HG02870 (cell line): ENCODE measurements at regions not wholly inside any gene's neighbourhood (a gene's known extent, or its start where the extent isn't known, plus 50 kb on each side); places are given as distances from the start of the nearest gene placed in this dataset.

Source experiments
- ATAC-seq: cut with Tn5 transposase; IDR thresholded peaks from one replicate; pipeline ENCODE4 v1.9.1; 2021; ENCODE audit warnings: mild to moderate bottlenecking, moderate library complexity; ENCODE audit not compliant: unreplicated experiment

DNA sequence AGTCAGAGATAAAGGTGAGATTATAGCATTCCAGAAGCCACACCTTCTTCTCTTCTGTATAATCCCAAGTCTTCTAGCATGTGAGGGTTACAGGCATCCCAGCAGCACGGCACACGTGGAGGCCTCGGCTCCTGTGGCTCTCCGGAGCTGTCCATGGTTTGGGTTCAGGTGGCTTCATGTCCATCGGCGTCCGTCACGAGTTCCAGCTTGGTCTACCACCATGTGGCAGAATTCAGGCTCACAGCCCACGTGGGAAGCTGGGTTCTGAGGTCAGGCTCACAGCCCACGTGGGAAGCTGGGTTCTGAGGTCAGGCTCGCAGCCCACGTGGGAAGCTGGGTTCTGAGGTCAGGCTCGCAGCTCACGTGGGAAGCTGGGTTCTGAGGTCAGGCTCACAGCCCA, 378.3 kb upstream of the SALL3 start:
- no peak for ATAC-seq

DNA sequence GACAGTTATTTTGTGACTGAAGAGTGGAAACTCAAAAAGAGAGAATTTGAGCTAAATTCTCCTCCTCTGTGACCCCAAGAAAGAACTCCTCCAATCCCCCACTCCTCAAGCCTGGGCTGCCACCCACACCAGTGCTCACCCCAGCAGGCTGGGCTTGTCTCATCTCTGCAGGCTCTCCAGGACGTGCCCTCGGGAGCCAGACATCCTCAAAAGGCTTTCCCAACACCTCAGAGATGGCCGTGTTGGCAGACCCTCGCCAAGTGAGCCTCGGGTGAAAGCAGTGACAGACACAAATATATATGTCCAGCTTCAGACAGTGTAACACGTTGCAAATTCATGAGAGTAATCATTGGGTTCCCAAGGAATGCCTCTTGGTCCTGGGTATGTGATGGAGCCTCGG, 377.7 kb upstream of the SALL3 start:
- no peak for ATAC-seq

DNA sequence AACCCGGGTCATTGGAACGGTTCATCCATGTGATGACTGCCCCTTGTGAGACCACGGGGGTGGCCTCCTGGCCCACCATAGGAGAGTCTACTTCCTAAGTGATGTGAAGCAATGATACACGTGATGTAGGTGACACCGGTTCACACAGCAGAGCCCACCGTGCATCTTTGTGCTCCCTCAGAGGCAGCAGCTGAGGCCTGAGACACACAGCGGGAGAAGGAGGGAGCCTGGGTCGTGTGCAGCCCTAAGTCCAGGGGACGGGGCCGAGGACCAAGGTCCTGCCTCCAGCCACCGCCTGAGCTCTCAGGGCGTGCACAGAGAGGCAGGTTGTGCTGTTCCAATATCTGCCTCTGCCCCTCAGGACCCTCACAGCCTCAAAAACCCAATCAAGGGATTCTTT, 377.2 kb upstream of the SALL3 start:
- ATAC-seq: no peak

DNA sequence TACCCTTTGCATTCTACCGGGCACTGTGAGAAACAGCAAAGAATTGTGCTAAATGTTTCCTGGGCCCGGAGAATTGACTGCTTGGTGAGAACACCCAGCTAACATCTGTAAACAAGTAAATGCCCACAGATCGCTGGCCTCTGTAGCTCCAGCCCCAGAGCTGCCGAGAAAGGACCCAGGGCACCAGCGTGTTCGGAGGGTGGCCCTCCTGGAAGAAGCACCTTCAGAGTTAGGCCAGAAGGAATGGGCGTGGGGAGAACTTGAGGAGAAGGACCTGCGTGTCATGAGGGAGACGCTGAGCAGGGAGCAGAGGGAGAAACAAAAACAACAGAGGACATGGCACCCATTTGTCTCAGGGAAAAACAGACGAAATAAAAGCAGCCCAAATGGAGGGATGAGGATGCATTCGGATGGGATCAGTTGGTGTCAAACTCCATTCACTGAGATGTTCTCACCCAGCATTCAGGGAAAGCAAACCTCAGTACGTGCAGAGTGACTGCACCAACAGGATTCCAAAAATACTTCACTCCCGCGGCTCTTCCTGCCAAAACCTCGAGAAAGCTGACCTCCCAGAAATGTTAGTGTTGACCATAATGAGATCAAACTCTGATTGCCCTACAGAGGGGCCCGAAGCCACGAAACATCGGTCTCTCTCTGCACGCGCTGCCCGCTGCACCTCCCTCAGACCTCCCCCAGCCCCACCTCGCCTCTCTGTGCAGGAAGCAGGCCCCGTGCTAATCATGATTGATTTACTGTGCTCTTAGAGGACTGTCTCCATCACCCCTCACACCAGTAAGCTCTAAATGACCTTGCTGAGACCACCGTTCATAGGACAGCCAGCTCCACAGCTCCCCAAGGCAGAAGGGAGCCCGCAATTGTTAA, 376.3 kb upstream of the SALL3 start:
- ATAC-seq: no peak

DNA sequence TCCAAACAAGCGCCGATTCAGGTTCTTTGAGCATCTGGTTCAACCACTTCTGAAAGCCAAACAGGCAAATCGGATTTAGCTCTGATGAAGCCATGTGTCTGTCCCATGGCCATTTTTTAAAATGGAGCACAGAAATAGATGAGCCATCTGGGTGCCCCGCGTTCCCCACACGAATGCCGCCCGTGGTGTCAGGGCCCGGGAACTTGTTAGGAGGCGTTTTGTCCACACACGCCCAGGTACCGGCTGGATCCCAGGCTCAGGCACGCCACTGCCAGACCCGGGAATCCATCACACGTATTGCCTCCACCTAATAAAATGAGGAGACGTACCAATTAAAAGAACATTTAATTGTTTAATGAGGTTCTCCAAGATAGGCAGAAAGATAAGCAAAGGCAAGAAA, 374.4 kb upstream of the SALL3 start:
- no peak for ATAC-seq

DNA sequence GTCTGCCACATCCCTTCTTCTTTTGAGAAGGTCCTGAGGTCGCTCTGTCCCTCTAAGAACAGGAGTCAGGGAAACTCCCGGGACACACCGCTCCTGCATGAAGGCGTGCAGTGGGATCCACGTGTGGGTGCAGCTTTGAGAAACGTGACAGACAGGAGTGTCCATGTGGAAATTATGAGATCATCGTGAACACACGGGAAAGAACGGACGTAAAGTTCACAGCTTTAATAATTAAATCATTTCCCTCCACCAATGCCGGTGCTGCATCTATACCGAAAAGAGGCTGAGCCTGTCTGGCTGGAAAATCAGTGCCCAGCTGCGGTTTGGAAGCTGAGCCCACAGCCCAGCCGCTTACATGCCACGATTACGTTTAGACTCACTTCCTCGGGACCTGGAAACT, 372.4 kb upstream of the SALL3 start:
- no peak for ATAC-seq

DNA sequence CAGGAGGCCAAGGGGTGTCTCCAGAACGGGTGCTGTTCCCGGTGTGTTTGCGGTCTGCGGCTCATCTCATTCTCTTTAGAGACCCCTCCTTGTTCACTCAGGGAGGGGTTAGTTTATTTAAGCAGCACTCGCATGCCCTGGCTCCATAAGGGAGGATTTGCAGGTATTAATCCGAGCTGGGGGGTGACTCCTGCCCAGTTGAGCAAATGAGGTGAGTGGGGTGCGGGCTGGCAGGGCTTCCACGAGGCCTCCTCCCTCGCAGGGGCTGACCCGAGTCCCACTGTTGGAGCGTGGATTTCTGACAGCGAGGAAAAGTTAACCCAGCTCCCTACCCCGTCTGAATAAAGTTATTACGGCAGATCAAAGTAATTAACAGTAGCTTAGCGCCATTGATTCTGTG, 371.8 kb upstream of the SALL3 start:
- ATAC-seq: no peak

DNA sequence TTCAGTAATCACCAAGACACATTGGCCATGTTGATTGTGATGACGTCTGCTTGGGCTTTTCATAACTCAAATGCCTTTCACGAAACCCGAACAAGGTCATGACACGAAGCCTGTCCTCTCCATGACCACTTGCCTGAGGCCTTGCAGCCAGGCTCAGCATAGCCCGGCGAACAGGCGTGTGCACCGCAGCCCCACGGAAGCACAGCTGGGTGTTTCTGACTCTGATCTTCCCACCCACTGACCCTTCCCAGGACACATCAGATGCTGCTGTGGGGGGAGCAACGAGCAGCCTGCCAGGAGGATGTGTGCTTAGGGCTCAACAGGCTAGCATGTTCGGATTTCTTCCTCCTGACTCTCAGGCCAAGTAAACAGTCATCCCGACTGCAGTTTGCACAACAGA, 369.4 kb upstream of the SALL3 start:
- no peak for ATAC-seq

DNA sequence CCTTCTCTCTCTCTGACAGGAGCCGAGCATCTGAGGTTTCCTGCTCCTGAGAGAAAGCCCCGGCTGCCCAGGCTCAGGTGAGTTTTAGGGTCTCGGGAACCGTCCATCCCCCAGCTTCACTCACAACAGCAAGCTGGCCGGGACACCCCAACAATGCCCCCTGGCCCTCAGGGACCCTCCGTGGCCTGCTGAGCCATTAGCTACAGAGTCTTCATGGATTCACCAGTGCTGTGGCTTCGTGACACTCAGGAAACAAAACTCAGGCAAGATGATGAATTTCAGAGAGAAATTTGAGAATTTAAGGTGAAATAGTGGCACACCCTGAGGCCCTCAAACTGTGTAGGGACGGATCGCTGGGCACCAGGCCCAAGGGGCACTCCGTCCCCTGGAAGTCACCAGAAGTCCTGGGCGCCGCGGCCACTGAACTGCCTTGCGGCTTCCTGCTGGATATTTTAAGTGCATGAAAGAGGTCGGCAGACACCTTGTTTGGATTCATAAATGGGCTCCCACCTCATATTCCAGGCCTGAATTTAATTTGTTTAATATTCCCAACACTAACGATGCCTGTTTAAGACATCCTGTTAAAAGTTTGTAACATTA, 368.3 kb upstream of the SALL3 start:
- no peak for ATAC-seq

DNA sequence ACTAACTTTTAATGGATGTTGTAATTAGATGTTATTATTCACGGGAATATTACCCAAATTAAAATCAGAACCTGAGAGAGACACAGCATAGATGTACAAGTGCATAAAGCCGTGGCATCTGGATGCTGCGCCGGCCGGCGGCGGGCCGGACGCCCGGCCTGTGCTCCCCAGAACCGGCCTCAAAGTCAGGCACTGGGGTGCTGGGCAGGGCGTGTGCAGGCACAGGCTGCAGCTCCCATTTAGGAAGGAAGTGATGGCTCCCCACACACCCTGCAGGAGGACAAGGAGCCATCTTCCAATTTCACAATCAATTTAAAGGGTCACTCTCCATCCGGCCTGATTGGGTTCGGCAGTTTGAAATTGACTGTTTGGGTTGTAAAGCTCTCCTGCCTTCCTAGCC, 367.7 kb upstream of the SALL3 start:
- ATAC-seq: no peak

DNA sequence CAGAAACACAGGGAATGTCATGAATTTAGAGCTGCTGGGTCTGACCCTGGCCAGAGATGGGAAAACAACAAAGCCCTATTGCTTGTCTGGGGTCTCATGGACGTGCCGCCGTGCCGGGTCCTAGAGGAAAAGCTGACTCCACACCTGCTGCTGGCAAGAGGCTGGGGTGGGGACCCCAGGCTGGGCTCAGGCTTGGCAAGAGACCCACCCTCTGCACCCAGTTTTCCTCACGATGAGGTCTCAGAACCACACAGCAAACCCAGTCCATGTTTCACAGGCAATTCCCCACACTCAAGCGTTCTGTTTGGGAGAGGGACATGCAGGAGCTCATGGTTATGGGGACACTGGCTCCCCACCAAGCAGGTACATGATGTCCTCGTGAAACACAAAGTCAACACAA, 367.3 kb upstream of the SALL3 start:
- ATAC-seq: no peak

DNA sequence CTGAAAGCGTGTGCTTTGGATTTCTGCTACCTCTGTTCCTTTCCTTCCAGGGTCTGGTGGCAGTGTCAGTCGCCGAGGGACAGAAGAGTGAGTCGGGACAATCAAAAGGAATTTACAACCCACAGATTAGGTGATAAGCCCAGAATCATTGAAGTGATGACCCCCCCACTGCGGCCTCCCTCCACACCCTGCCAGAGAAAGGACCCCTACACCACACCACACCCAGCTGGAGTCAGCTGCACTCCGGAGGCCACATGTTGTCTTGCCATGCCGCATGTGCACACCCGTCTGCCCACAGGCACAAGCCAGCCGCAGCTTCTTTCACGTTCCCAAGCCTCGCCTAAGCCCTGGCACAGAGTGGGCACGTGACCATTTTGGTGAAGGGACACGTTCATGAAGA, 366.8 kb upstream of the SALL3 start:
- ATAC-seq: no peak

DNA sequence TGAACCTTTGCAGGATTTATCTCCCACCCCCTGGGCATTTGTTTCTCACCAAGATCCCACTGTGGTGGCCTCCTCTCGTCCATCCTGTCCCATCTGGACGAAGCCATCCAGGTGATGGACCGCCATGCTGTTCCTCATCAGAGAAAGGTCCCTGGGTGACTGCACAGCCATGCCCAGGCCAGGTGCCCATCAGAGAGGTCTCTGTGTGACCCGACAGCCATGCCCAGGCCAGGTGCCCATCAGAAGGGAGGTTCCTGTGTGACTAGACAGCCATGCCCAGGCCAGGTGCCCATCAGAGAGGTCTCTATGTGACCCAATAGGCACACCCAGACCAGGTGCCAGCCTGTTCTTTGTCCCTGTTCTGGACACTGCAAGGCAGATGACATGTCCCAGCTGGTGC, 360.9 kb upstream of the SALL3 start:
- no peak for ATAC-seq

DNA sequence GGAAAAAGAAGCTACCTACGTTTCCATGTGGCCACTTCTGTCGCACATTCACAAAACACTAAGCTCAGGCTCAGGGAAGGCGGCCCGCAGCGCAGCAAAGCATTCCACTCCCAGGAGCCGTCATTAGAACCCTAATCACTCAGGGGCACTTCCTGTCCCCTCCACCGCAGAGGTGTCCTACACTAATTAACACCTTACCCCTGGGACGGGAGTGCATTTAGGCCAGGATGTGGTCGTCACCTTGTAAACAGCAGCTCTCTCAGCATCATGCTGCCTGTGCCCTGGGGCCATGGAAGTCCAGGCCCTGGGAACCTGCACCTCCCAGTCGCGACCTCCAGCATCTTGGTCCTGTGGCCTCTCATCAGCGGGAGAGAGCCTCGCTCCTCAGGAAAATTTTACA, 359.8 kb upstream of the SALL3 start:
- no peak for ATAC-seq

DNA sequence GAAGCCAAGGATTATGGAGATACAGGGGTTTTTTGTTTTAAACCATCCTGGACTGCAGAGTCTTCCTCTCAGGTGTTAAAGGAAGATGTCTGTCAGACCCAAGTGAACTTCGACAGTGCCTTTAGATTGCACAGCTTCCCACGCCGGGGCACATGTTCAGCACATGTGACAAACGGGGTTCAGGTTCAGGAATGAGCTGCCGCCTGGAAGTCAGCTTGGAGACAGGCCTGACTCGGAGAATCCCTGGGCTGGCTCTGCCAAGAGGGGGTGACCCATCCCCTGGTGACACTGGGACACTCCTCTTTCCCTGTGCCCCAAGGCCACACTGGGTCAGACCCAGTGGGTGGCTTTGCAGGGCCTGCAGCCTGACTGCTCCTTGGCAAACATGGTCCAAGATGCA, 359.3 kb upstream of the SALL3 start:
- no peak for ATAC-seq

DNA sequence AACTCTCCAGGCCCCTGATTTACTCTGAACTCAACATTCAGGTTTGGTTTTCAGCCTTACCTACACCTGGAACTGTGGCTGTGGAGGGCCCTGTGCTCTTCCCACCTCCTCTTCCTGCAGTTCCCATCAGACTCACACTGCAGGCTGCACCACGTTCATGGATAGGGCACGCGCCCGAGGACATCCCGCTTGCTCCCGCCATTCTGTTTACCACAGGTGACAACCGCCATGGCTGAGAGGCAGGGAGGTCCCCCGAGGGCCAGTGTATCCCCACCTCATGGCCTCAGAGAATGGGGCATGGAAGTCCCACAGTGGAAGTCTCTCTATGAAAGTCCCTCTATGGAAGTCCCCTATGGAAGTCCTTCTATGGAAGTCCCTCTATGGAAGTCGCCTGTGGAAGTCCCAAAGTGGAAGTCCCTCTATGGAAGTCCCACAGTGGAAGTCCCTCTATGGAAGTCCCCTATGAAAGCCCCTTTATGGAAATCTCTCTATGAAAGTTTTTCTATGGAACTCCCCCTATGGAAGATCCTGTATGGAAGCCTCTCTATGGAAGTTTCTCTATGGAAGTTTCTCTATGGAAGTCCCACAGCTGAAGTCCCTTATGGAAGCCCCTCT, 358.4 kb upstream of the SALL3 start:
- no peak for ATAC-seq

DNA sequence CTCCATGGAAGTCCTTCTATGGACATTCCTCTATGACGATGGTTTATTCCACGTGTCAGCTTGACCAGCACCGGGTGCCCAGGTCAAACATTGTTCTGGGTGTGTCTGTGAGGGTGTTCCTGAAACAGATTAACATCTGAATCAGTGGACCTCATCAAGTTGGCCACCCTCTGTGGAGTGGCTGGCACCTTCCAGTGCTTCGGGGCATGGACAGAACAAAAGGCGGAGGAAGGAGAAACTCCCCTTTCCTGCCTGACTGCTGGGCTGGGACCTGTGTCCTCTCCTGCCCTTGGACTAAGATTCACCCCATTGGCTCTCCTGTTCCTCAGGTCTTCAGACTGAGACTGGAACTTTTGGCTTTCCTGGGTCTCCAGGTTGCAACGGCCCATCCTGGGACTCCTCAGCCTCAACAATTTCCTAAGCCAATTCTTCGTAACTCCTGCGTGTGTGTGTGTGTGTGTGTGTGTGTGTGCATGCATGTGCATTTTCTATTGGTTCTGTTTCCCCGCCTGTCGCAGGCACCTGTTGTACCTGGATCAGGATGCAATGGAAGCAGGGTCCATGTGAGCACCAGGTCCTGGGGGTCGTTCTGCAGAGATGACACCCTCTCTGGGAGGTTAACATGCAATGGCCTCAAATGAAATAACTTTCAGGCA, 357.2 kb upstream of the SALL3 start:
- ATAC-seq: no peak

DNA sequence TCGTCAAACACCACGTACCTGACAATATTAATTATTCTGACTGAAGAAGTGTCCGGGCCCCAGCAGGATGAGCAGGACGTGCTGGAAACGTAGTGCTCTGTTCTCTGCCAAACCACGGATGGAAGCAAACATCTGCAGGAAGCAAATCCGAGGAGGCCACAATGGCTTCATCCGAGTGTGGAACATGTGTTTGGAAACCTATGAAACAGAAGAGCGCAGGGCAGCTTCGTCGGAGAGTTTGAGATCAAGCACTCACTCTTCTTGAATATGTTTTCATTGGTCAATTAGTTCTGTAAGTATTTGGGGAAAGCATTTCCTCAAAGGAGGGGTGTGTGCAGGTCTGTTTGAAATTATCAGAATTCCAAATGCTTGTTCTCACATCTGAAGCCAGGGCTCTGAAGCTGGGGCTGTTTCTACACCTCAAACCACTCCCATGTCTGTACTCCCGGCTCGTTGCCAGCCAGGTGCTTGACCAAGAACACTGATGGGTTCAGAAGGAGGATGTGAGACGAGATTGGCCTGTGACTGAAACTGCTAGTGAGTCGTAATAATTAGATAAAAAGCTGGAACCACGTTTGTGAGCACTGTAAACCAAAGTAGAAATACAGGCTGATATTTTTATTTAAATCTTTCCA, 356.6 kb upstream of the SALL3 start:
- no peak for ATAC-seq

DNA sequence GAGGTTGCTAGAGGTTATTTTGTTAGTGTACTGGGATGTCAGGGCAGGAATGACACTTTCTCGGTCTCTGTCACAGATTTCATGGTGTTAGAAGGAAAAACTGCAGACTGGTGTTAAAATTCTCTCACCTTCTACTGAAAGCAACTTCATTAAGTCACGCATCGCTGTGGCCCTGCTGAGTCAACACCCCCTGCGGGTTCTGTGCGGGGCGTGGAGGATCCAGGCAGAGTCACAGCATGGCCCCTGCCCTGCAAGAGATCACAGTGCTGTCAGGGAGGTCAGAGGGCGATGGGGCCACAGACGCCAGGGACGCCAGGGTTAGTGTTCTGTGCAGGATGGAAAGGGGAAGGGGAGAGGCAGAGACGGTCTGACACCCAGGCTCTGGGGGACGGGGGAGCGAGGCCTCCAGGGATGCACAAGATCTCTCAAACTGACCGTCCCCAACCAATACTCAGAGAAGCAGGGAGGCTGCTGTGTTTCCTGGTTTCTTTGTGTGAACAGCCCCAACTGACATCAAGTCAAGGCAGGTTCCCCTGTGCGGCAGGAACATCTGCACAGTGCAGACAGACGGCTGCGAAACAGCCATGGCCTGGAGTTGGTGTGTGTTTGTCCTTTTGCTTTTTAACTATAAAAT, 354.9 kb upstream of the SALL3 start:
- ATAC-seq: no peak

DNA sequence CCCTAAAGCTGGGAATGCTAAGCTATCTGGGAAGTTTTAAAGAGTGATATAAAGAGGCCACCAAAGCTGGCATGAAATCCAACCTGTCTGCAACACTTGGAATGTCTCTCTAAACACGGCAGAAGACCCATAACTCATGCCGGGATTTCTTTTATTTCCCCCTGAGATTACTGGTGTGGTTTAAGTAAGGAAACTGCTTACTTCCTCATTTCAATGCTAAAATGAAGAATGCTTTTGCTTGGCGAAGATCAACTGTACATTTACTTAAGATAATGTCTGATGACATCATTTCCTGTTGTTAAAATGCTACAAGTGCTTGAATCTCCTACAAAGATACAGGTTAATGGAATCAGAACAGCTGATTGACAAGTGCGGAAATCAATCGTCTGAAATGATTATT, 353.8 kb upstream of the SALL3 start:
- no peak for ATAC-seq
